ENCODE measurements at regions not wholly inside any gene's neighbourhood (a gene's known extent, or its start where the extent isn't known, plus 50 kb on each side); places are given as distances from the start of the nearest gene placed in this dataset.
"Not testable (repeated sequence)": the region's sequence is repeated elsewhere in the genome, so short reads cannot be mapped to it uniquely, and the experiment has no call there.

GRCh38 chr14:65835501-65835900, 423.0 kb downstream of the FUT8 start:
- DNase-seq: no peak

- DNase-seq: no peak
These were observed 426.0 kb downstream of the FUT8 start for GRCh38 chr14:65838565-65838964.

- DNase-seq: no peak
These were observed 427.7 kb downstream of the FUT8 start for GRCh38 chr14:65840118-65840751.

- DNase-seq: no peak
These were observed 428.3 kb downstream of the FUT8 start for GRCh38 chr14:65840786-65841185.

- DNase-seq: no peak
These were observed 433.8 kb downstream of the FUT8 start for GRCh38 chr14:65846196-65846868.

GRCh38 chr14:65847075-65847847, 434.7 kb downstream of the FUT8 start:
- peak; percentile 45 to 57 for DNase-seq

GRCh38 chr14:65847931-65848330, 435.4 kb downstream of the FUT8 start:
- not testable (repeated sequence) for DNase-seq

- DNase-seq: no peak
These were observed 436.6 kb downstream of the FUT8 start for GRCh38 chr14:65849091-65849490.

- DNase-seq: no peak
These were observed 437.0 kb downstream of the FUT8 start for GRCh38 chr14:65849558-65849957.

GRCh38 chr14:65850429-65851135, 438.1 kb downstream of the FUT8 start:
- DNase-seq: peak; percentile 52 to 62

- DNase-seq: peak in 1 of 2 donors; percentile 9
These were observed 440.2 kb downstream of the FUT8 start for GRCh38 chr14:65852689-65853088.

- peak in 1 of 2 donors; percentile 15 for DNase-seq
These were observed 441.0 kb downstream of the FUT8 start for GRCh38 chr14:65853407-65853955.

- DNase-seq: no peak
These were observed 441.7 kb downstream of the FUT8 start for GRCh38 chr14:65854215-65854614.

- DNase-seq: no peak
These were observed 448.6 kb downstream of the FUT8 start for GRCh38 chr14:65860956-65861611.

- no peak for DNase-seq
These were observed 452.0 kb downstream of the FUT8 start for GRCh38 chr14:65864549-65864948.

- DNase-seq: no peak
These were observed 452.5 kb downstream of the FUT8 start for GRCh38 chr14:65864984-65865383.

- no peak for DNase-seq
These were observed 453.9 kb downstream of the FUT8 start for GRCh38 chr14:65866448-65866847.

- DNase-seq: no peak
These were observed 454.4 kb downstream of the FUT8 start for GRCh38 chr14:65866886-65867285.

GRCh38 chr14:65867333-65867732, 454.8 kb downstream of the FUT8 start:
- no peak for DNase-seq

- no peak for DNase-seq
These were observed 460.0 kb downstream of the FUT8 start for GRCh38 chr14:65872536-65872935.

GRCh38 chr14:65877166-65877565, 464.6 kb downstream of the FUT8 start:
- no peak for DNase-seq

- no peak for DNase-seq
These were observed 465.1 kb downstream of the FUT8 start for GRCh38 chr14:65877624-65878023.
